DOHH2 (cell line): ENCODE measurements at regions not wholly inside any gene's neighbourhood (a gene's known extent, or its start where the extent isn't known, plus 50 kb on each side); places are given as distances from the start of the nearest gene placed in this dataset.

Experiments used
- H3F3A ChIP-seq: fragments of 200-600 bp; sonication (generic), shearing (Covaris generic); 2 replicates; pipeline ENCODE4 v1.6.0; 2016; ENCODE audit warnings: antibody characterized with exemption, mild to moderate bottlenecking; ENCODE audit not compliant: control insufficient read depth, insufficient read depth
- H3K27ac ChIP-seq: fragments of 200-600 bp; sonication (generic); 2 replicates; pipeline ENCODE4 v1.5.1; 2014; ENCODE audit warnings: low read depth, mild to moderate bottlenecking, low read length, moderate library complexity
- H3K27me3 ChIP-seq: fragments of 200-600 bp; sonication (generic); 2 replicates; pipeline ENCODE4 v1.6.1; 2014; ENCODE audit warnings: mild to moderate bottlenecking, low read length, mixed read lengths; ENCODE audit not compliant: control insufficient read depth
- H3K36me3 ChIP-seq: fragments of 200-600 bp; sonication (generic); 2 replicates; pipeline ENCODE4 v1.6.1; 2014; ENCODE audit warnings: mild to moderate bottlenecking, low read length, moderate library complexity, mixed read lengths; ENCODE audit not compliant: control insufficient read depth
- H3K4me1 ChIP-seq: fragments of 200-600 bp; sonication (generic); 2 replicates; pipeline ENCODE4 v1.6.1; 2014; ENCODE audit warnings: mild to moderate bottlenecking, low read length, mixed read lengths; ENCODE audit not compliant: control insufficient read depth
- H3K4me2 ChIP-seq: fragments of 200-600 bp; sonication (generic); 2 replicates; pipeline ENCODE4 v1.6.0; 2014; ENCODE audit warnings: mild to moderate bottlenecking, low read length, moderate library complexity
- H3K4me3 ChIP-seq: fragments of 200-600 bp; sonication (generic); 2 replicates; pipeline ENCODE4 v1.5.1; 2014; ENCODE audit warnings: mild to moderate bottlenecking, low read length, mixed read lengths
- H3K79me2 ChIP-seq: fragments of 200-600 bp; sonication (generic); 2 replicates; pipeline ENCODE4 v1.6.1; 2014; ENCODE audit warnings: mild to moderate bottlenecking, low read length, mixed read lengths; ENCODE audit not compliant: control insufficient read depth
- H3K9me2 ChIP-seq: fragments of 200-600 bp; sonication (generic); replicated peaks from 2 replicates; pipeline ENCODE4 v1.6.1; 2014; ENCODE audit warnings: mild to moderate bottlenecking, low read length, mixed read lengths; ENCODE audit not compliant: control insufficient read depth
- H3K9me3 ChIP-seq: fragments of 200-600 bp; sonication (generic); 2 replicates; pipeline ENCODE4 v1.6.1; 2014; ENCODE audit warnings: antibody characterized with exemption, low read length, mixed read lengths; ENCODE audit not compliant: control insufficient read depth, insufficient read depth
- H4K20me1 ChIP-seq: fragments of 200-600 bp; sonication (generic); 2 replicates; pipeline ENCODE4 v1.6.0; 2014; ENCODE audit warnings: low read depth, mild to moderate bottlenecking, antibody characterized with exemption, low read length, moderate library complexity; ENCODE audit not compliant: control insufficient read depth, insufficient read depth
- EZH2phosphoT487 ChIP-seq: fragments of 200-600 bp; sonication (generic); IDR thresholded peaks from 2 replicates; pipeline ENCODE4 v1.6.1; 2017; ENCODE audit warnings: borderline replicate concordance, mild to moderate bottlenecking, antibody characterized with exemption, low read length, moderate library complexity, mixed read lengths
- TF ChIP-seq, protein P1 (sequence below): fragments of 200-600 bp; sonication (generic); IDR thresholded peaks from one replicate; pipeline ENCODE4 v1.5.1; 2014; ENCODE audit warnings: antibody characterized with exemption, mild to moderate bottlenecking, low read depth, low read length; ENCODE audit not compliant: poor library complexity, severe bottlenecking

DNA sequence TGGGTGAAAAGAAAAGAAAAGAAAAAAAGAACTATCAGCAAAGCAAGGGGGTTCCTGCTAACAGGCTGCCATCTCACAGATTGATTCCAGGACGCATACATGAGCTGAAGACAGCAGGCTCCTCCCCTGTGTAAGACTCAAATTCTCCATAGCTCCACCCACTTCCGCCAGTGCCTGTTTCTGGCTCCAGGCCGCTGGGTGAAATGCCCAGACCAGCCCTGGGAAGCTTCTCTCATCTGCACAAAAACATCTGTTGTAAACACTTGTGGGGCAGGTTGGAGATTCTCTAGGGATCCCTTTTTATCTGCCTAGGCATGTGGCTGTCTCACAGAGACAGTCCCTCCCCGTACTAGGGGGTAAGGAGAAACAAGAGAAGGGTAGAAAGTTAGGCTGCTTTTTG is 1054.4 kb upstream of the SPRY2 start:
- no peak for TF ChIP-seq EZH2phosphoT487
- TF ChIP-seq, protein P1, sequence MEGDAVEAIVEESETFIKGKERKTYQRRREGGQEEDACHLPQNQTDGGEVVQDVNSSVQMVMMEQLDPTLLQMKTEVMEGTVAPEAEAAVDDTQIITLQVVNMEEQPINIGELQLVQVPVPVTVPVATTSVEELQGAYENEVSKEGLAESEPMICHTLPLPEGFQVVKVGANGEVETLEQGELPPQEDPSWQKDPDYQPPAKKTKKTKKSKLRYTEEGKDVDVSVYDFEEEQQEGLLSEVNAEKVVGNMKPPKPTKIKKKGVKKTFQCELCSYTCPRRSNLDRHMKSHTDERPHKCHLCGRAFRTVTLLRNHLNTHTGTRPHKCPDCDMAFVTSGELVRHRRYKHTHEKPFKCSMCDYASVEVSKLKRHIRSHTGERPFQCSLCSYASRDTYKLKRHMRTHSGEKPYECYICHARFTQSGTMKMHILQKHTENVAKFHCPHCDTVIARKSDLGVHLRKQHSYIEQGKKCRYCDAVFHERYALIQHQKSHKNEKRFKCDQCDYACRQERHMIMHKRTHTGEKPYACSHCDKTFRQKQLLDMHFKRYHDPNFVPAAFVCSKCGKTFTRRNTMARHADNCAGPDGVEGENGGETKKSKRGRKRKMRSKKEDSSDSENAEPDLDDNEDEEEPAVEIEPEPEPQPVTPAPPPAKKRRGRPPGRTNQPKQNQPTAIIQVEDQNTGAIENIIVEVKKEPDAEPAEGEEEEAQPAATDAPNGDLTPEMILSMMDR = no peak
- H3K4me2 ChIP-seq = no peak overlapping the region

DNA sequence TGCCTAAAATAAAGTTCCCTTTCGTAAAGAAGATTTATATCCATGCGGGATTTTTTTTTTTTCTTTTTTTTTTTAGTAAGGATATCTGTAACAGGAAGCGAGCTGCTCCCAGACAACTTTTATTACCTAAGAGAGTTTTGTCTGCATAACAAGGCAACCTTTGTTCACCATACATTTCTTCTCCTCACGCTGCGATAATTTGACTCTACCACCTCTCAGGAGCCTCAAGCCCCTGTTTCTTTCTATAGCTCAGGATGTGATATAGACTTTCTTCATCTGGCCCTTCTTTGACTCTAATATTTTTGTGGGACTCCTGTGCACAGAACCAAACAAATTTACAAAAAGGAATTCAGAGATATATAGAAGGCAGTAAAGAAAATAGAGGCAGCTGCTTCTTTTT is 1053.7 kb upstream of the SPRY2 start:
- H3K27me3 ChIP-seq = no peaks in the 10 kb centered on the region
- H3K9me2 ChIP-seq = no peaks in the 10 kb centered on the region
- no peaks in the 10 kb centered on the region for H3F3A ChIP-seq
- no peaks in the 10 kb centered on the region for H4K20me1 ChIP-seq
- no peaks in the 10 kb centered on the region for H3K36me3 ChIP-seq
- H3K4me1 ChIP-seq = no peaks in the 10 kb centered on the region
- TF ChIP-seq, protein P1 = no peak
- no peak for TF ChIP-seq EZH2phosphoT487
- no peaks in the 10 kb centered on the region for H3K79me2 ChIP-seq
- no peak overlapping the region for H3K4me3 ChIP-seq
- H3K27ac ChIP-seq = no peak overlapping the region
- no peak overlapping the region for H3K4me2 ChIP-seq
- H3K9me3 ChIP-seq = no peaks in the 10 kb centered on the region

More for the DNA sequence above, 1054.4 kb upstream of the SPRY2 start:
- no peak overlapping the region for H3K4me3 ChIP-seq
- H3K36me3 ChIP-seq = no peaks in the 10 kb centered on the region
- no peaks in the 10 kb centered on the region for H3K9me2 ChIP-seq
- no peak overlapping the region for H3K27ac ChIP-seq
- H3K79me2 ChIP-seq = no peaks in the 10 kb centered on the region
- H3K4me1 ChIP-seq = no peaks in the 10 kb centered on the region
- no peaks in the 10 kb centered on the region for H4K20me1 ChIP-seq
- no peaks in the 10 kb centered on the region for H3K9me3 ChIP-seq
- no peaks in the 10 kb centered on the region for H3K27me3 ChIP-seq
- H3F3A ChIP-seq = no peaks in the 10 kb centered on the region

DNA sequence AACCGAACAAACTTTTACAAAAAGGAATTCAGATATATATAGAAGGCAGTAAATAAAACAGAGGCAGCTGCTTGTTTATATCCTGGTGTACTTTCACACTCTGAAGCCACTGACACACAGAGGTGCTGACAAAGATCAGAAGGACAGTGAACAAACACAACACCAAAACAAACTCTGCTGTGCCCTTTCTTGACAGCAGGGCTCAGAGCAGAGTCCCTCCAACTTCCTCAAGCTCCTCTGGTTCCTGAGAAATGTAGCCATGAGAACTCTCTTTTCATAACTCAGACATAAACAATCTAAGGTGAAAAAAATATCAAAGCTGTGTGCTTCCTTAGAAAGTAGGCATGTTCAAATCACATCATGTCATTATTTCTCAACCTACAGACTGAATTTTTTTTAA is 1052.8 kb upstream of the SPRY2 start:
- Histone ChIP-seq H4K20me1 (no peaks in the 10 kb centered on the region), H3K27me3 (no peaks in the 10 kb centered on the region), H3K27ac (no peak overlapping the region), H3K4me2 (no peak overlapping the region), H3K36me3 (no peaks in the 10 kb centered on the region), H3K79me2 (no peaks in the 10 kb centered on the region), H3K4me3 (no peak overlapping the region), H3K9me2 (no peaks in the 10 kb centered on the region), H3K4me1 (no peaks in the 10 kb centered on the region), H3F3A (no peaks in the 10 kb centered on the region), H3K9me3 (no peaks in the 10 kb centered on the region)
- TF ChIP-seq EZH2phosphoT487 = no peak
- TF ChIP-seq, protein P1 = no peak

DNA sequence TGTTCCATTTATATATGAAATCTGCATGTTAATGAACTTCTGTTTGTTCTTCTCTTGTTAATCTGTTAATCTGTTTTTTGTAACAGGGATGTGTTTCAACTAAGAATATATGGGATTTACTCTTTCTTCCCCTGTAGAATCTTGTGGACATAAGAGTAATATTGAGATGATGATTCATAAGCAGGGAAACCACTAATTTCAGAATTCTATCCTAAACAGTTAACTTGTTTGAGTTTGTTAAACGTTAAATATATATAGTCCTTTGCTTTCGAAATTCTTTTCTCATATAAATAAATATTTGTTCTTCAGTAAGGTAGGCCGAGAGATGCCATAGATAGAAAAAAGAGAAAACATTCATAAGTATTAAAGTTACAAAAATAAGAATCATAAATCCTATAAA is 1052.2 kb upstream of the SPRY2 start:
- H4K20me1 ChIP-seq = no peaks in the 10 kb centered on the region
- no peaks in the 10 kb centered on the region for H3K79me2 ChIP-seq
- H3F3A ChIP-seq = no peaks in the 10 kb centered on the region
- no peak overlapping the region for H3K4me3 ChIP-seq
- no peak overlapping the region for H3K27ac ChIP-seq
- H3K4me1 ChIP-seq = no peaks in the 10 kb centered on the region
- H3K27me3 ChIP-seq = no peaks in the 10 kb centered on the region
- H3K9me3 ChIP-seq = no peaks in the 10 kb centered on the region
- no peaks in the 10 kb centered on the region for H3K9me2 ChIP-seq
- no peak for TF ChIP-seq EZH2phosphoT487
- TF ChIP-seq, protein P1 = no peak
- no peak overlapping the region for H3K4me2 ChIP-seq
- no peaks in the 10 kb centered on the region for H3K36me3 ChIP-seq
